ENCODE measurements at regions not wholly inside any gene's neighbourhood (a gene's known extent, or its start where the extent isn't known, plus 50 kb on each side); places are given as distances from the start of the nearest gene placed in this dataset.

- no peak for TF ChIP-seq EZH2phosphoT487 (IDR thresholded peaks at IDR 0.05; ENCODE audit: low read depth)
- TF ChIP-seq, protein P1, sequence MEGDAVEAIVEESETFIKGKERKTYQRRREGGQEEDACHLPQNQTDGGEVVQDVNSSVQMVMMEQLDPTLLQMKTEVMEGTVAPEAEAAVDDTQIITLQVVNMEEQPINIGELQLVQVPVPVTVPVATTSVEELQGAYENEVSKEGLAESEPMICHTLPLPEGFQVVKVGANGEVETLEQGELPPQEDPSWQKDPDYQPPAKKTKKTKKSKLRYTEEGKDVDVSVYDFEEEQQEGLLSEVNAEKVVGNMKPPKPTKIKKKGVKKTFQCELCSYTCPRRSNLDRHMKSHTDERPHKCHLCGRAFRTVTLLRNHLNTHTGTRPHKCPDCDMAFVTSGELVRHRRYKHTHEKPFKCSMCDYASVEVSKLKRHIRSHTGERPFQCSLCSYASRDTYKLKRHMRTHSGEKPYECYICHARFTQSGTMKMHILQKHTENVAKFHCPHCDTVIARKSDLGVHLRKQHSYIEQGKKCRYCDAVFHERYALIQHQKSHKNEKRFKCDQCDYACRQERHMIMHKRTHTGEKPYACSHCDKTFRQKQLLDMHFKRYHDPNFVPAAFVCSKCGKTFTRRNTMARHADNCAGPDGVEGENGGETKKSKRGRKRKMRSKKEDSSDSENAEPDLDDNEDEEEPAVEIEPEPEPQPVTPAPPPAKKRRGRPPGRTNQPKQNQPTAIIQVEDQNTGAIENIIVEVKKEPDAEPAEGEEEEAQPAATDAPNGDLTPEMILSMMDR (IDR thresholded peaks at IDR 0.05; ENCODE audit: low read depth, low read length) = no peak
These were observed 96.4 kb upstream of the PDE5A start for GRCh38 chr4:119725011-119725410.

Data from OCI-LY3 (cell line).